Loucy (cell line): ENCODE measurements at regions not wholly inside any gene's neighbourhood (a gene's known extent, or its start where the extent isn't known, plus 50 kb on each side); places are given as distances from the start of the nearest gene placed in this dataset.

ENCODE experiments used
- CTCF ChIP-seq: fragments of 200-600 bp; sonication (generic); conservative IDR thresholded peaks from 2 replicates; pipeline ENCODE4 v1.5.1; 2014; ENCODE audit warnings: mild to moderate bottlenecking, antibody characterized with exemption, low read length
- EZH2phosphoT487 ChIP-seq: fragments of 200-600 bp; IDR thresholded peaks from 2 replicates; pipeline ENCODE4 v1.6.1; 2018; ENCODE audit warnings: antibody characterized with exemption, mild to moderate bottlenecking, moderate library complexity, borderline replicate concordance

- TF ChIP-seq CTCF, result no peak
- no peak for TF ChIP-seq EZH2phosphoT487
These were observed 197.0 kb upstream of the SEMA6A start for GRCh38 chr5:116771466-116772151.
